GM21423 (cell line): ENCODE measurements at regions not wholly inside any gene's neighbourhood (a gene's known extent, or its start where the extent isn't known, plus 50 kb on each side); places are given as distances from the start of the nearest gene placed in this dataset.

Experiments used
- ATAC-seq: cut with Tn5 transposase; IDR thresholded peaks from one replicate; pipeline ENCODE4 v1.9.1; 2021; ENCODE audit warnings: mild to moderate bottlenecking, moderate library complexity; ENCODE audit not compliant: unreplicated experiment

DNA sequence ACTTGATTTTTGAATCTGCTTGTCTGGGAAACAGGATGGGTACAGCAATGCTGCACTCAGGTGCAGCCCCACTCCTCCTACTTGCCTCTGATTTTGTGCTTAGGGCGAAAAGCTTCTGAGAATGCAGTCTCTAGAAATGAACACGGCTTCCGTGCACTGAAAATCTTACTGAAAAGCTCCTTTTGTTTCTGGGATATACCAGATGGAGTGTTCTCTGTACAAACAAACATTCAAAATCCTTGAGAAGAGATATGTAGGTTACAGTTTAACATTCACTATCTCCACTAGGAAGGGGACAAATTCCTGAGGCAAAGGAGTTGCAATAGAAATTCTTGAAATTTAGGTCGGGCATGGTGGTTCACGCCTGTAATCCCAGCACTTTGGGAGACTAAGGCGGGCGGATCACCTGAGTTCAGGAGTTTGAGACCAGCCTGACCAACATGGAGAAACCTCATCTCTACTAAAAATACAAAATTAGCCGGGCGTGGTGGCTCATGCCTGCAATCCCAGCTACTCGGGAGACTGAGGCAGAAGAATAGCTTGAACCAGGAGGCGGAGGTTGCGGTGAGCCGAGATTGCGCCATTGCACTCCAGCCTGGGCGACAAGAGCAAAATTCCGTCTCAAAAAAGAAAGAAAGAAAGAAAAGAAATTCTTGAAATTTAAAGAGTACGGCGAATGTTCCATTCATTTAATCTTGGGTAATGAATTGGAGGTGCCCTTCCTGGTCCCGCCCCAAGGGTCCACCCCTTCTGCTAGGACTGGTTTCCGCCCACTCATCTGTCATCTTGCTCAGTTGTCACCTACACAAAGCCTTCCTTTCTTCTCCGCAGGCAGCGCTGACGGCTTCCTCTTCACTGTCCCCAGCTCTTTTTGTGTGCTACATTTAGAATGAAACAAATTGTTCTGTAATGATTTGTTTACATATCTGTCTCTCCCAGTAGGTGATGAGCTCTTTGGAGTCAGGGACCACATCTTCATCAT, 92.4 kb downstream of the SOCS6 start:
- no peak for ATAC-seq
